Erythroblast (primary cell): ENCODE measurements at regions not wholly inside any gene's neighbourhood (a gene's known extent, or its start where the extent isn't known, plus 50 kb on each side); places are given as distances from the start of the nearest gene placed in this dataset.

ENCODE experiments used
- GATA1 ChIP-seq: IDR thresholded peaks from 2 replicates; pipeline ENCODE4 v1.6.1; 2011; ENCODE audit warnings: low read depth, mild to moderate bottlenecking, control low read depth, low read length, moderate library complexity
- POLR2A ChIP-seq: IDR thresholded peaks from 2 replicates; pipeline ENCODE4 v1.6.1; 2011; ENCODE audit warnings: mild to moderate bottlenecking, low read length

DNA sequence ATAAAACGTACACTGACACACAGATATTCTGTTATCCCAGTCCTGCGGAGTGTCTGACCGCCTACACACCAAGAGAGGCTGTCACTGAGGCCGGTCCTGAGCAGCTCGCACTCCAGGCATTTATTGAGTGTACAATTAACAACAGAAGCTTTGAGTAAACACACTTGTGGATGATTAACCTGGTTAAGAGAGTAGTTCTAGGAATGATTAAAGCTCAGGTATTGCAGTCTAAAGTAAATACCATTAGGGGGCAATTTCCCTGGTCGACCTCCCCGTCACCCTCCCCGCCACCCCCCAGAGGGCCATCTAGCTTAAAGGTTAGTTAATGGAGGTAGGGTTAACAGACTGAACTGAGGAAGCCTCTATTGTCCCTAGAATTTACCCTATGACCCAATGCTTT, 1278.5 kb downstream of the NSUN3 start:
- TF ChIP-seq POLR2A: no peak
- TF ChIP-seq GATA1: no peak
